ENCODE measurements at regions not wholly inside any gene's neighbourhood (a gene's known extent, or its start where the extent isn't known, plus 50 kb on each side); places are given as distances from the start of the nearest gene placed in this dataset.

DNA sequence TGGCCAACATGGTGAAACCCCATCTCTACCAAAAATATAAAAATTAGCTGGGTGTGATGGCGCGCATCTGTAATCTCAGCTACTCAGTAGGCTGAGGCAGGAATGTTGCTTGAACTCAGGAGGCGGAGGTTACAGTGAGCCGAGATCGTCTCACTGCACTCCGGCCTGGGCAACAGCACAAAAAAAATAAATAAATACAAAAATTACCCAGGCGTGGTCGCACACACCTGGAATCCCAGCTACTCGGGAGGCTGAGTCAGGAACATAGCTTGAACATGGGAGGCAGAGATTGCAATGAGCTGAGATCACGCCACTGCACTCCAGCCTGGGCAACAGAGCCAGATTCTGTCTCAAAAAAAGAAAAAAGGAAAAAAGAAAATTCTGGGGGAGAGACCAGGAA is 80.1 kb downstream of the PHETA1 start:
- SMC1A ChIA-PET (ENCODE audit: uncharacterized antibody, unreplicated experiment), result no interaction called here
- ATAC-seq (no peak), FAIRE-seq (no peak), DNase-seq (ENCODE audit: low read depth, low spot score) (no peak)
- Histone ChIP-seq H4K20me1 (ENCODE audit: control insufficient read depth, insufficient read depth) (no peaks in the 10 kb centered on the region), H3K27me3 (replicated peaks in 1 of 2; ENCODE audit: control insufficient read depth in 2 of 2, insufficient read depth in 2 of 2, low read length in 1 of 2) (no peaks in the 10 kb centered on the region), H3K4me2 (ENCODE audit: control insufficient read depth, insufficient read depth) (no peak overlapping the region), H3K79me2 (ENCODE audit: control insufficient read depth, insufficient read depth, low read length) (no peaks in the 10 kb centered on the region), H3K36me3 (ENCODE audit: control insufficient read depth in 2 of 2, insufficient read depth in 2 of 2, low read length in 1 of 2) (no peaks in the 10 kb centered on the region), H3K4me1 (ENCODE audit: control insufficient read depth, insufficient read depth, low read length) (no peaks in the 10 kb centered on the region), H3K27ac (ENCODE audit: control insufficient read depth, insufficient read depth) (no peak overlapping the region), H2AFZ (ENCODE audit: control insufficient read depth, low read depth, low read length) (no peak overlapping the region), H3K9ac (ENCODE audit: control insufficient read depth, insufficient read depth, low read length) (no peak overlapping the region), H3K4me3 (no peak overlapping the region), H3K9me3 (replicated peaks; ENCODE audit: control insufficient read depth, insufficient read depth, low read length) (no peaks in the 10 kb centered on the region; the same call in 2 of the 3 replicates)
- intact Hi-C loops (cut with micrococcal nuclease; ENCODE audit: unreplicated experiment), result no loop called here
- CTCF ChIA-PET, result interaction anchor here (1.0 to 1.3 kb wide), 2 partner anchors 10 to 11 kb away, joined by 3 read pairs; no protein-coding TSS in a partner anchor
- 58% methylated on average over 10 of the region's 10 CpGs for WGBS (ENCODE audit: insufficient coverage, insufficient replicate concordance, low lambda C conversion rate, missing lambda C conversion rate)
- in situ Hi-C loops (cut with MboI), result no loop called here
- TF ChIP-seq MEF2A (IDR thresholded peaks at IDR 0.05; ENCODE audit: insufficient read depth, low read depth, low read length), result no peak
- TF ChIP-seq NFYA (IDR thresholded peaks at IDR 0.05; ENCODE audit: borderline replicate concordance, low read depth, low read length), result no peak
- BruUV-seq (replicated peaks), result no TSS peak
- POLR2A ChIA-PET, result no interaction called here
- RAD21 ChIA-PET (ENCODE audit: unreplicated experiment), result no interaction called here

DNA sequence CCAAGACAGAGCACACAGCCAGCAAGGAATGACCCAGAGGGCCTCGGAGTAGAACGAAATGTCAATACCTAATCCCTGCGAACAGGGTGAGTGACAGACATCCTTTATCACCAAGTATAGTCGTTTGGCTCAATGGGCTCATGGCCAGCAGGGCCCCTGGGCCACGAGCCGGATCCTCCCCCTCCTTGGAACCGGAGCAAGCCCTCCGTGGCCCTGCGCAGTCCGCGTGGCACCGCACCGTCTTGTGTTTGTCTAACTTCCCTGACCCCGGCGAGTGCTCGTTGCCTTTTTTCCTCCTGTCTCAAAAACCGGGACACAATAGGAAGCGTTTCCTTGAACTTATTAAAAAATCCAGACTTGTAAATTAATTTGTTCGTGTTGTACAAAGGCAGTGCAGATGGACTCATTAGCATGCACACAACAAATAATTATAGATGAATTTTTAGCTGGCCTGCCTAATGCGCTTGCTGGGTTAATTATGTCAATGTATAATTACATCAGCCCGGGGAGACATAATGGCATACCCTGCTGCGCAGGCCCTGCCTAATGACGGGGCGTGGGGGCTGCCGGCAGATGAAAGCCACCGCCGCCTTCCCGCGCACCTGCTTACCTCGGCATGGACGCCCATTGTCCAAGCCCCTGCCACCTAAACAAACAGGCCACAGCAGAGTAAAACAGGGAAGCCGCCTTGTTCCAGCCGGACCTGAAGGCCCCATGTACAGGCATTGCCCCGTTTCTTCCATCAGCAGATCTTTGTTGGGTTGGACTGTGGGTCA is 81.6 kb downstream of the PHETA1 start:
- no peaks in the 10 kb centered on the region for H3K79me2 ChIP-seq (ENCODE audit: control insufficient read depth, insufficient read depth, low read length)
- H3K36me3 ChIP-seq (ENCODE audit: control insufficient read depth in 2 of 2, insufficient read depth in 2 of 2, low read length in 1 of 2), result no peaks in the 10 kb centered on the region
- CTCF ChIA-PET, result interaction anchor here (0.6 to 0.7 kb wide), 2 partner anchors 350 to 424 kb away, joined by 3 to 4 read pairs; no protein-coding TSS in a partner anchor
- RAD21 ChIA-PET (ENCODE audit: unreplicated experiment), result no interaction called here
- H3K4me3 ChIP-seq, result no peak overlapping the region
- H2AFZ ChIP-seq (ENCODE audit: control insufficient read depth, low read depth, low read length), result no peak overlapping the region
- H3K27ac ChIP-seq (ENCODE audit: control insufficient read depth, insufficient read depth), result no peak overlapping the region
- H3K4me1 ChIP-seq (ENCODE audit: control insufficient read depth, insufficient read depth, low read length), result no peaks in the 10 kb centered on the region
- POLR2A ChIA-PET, result no interaction called here
- TF ChIP-seq EED (IDR thresholded peaks at IDR 0.05; ENCODE audit: low read depth) (no peak), GABPA (IDR thresholded peaks at IDR 0.05; ENCODE audit: low read depth) (no peak), ZZZ3 (IDR thresholded peaks at IDR 0.05; ENCODE audit: control insufficient read depth, insufficient read length, low read depth) (no peak)
- TF ChIP-seq, protein P1, sequence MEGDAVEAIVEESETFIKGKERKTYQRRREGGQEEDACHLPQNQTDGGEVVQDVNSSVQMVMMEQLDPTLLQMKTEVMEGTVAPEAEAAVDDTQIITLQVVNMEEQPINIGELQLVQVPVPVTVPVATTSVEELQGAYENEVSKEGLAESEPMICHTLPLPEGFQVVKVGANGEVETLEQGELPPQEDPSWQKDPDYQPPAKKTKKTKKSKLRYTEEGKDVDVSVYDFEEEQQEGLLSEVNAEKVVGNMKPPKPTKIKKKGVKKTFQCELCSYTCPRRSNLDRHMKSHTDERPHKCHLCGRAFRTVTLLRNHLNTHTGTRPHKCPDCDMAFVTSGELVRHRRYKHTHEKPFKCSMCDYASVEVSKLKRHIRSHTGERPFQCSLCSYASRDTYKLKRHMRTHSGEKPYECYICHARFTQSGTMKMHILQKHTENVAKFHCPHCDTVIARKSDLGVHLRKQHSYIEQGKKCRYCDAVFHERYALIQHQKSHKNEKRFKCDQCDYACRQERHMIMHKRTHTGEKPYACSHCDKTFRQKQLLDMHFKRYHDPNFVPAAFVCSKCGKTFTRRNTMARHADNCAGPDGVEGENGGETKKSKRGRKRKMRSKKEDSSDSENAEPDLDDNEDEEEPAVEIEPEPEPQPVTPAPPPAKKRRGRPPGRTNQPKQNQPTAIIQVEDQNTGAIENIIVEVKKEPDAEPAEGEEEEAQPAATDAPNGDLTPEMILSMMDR (IDR thresholded peaks at IDR 0.05 in 2 of 3, conservative IDR thresholded peaks at IDR 0.05 in 1 of 3; ENCODE audit: control insufficient read depth in 2 of 3, extremely low read depth in 1 of 3, insufficient read depth in 1 of 3, low read depth in 3 of 3, low read length in 3 of 3), result no peak
- H3K4me2 ChIP-seq (ENCODE audit: control insufficient read depth, insufficient read depth), result no peak overlapping the region
- no peaks in the 10 kb centered on the region for H3K27me3 ChIP-seq (replicated peaks in 1 of 2; ENCODE audit: control insufficient read depth in 2 of 2, insufficient read depth in 2 of 2, low read length in 1 of 2)
- no peaks in the 10 kb centered on the region; the same call in 2 of the 3 replicates for H3K9me3 ChIP-seq (replicated peaks; ENCODE audit: control insufficient read depth, insufficient read depth, low read length)
- BruUV-seq (replicated peaks), result no TSS peak
- no peaks in the 10 kb centered on the region for H4K20me1 ChIP-seq (ENCODE audit: control insufficient read depth, insufficient read depth)
- H3K9ac ChIP-seq (ENCODE audit: control insufficient read depth, insufficient read depth, low read length), result no peak overlapping the region
- intact Hi-C loops (cut with micrococcal nuclease; ENCODE audit: unreplicated experiment) (no loop called here), in situ Hi-C loops (cut with MboI) (no loop called here)
- no peak for FAIRE-seq
- no peak for ATAC-seq
- 68% methylated on average over 34 of the region's 34 CpGs for WGBS (ENCODE audit: insufficient coverage, insufficient replicate concordance, low lambda C conversion rate, missing lambda C conversion rate)
- SMC1A ChIA-PET (ENCODE audit: uncharacterized antibody, unreplicated experiment), result no interaction called here
- DNase-seq (ENCODE audit: low read depth, low spot score), result no peak
